HepG2 (cell line): ENCODE measurements at regions not wholly inside any gene's neighbourhood (a gene's known extent, or its start where the extent isn't known, plus 50 kb on each side); places are given as distances from the start of the nearest gene placed in this dataset.
A peak's percentile ranks its signal among the peaks of the same experiment; 100 is the strongest.

Source experiments
- ARNT2 ChIP-seq: sonication (generic); formaldehyde crosslinking; IDR thresholded peaks from 2 replicates; pipeline ENCODE4 v1.8.0; 2022; ENCODE audit warnings: mild to moderate bottlenecking, low read depth, missing genetic modification reagents, moderate library complexity
- ATF7-NPFF ChIP-seq: sonication (generic); formaldehyde crosslinking; IDR thresholded peaks from 2 replicates; pipeline ENCODE4 v1.8.1; 2023; ENCODE audit warnings: mild to moderate bottlenecking, low read depth, missing genetic modification reagents, moderate library complexity
- CEBPB ChIP-seq: IDR thresholded peaks from 2 replicates; pipeline ENCODE4 v1.6.1; 2011; ENCODE audit warnings: low read depth, low read length, improper control_type of control experiment, borderline replicate concordance
- CTCF ChIP-seq: sonication (generic); formaldehyde crosslinking; IDR thresholded peaks from 2 replicates; pipeline ENCODE4 v1.5.0; 2020; ENCODE audit warnings: mild to moderate bottlenecking, missing genetic modification reagents, moderate library complexity
- ETV5 ChIP-seq: IDR thresholded peaks from 2 replicates; pipeline ENCODE4 v1.6.1; 2018; ENCODE audit warnings: missing biosample characterization, missing genetic modification reagents, inconsistent platforms, borderline replicate concordance
- FOXO1 ChIP-seq: sonication (generic); formaldehyde crosslinking; IDR thresholded peaks from 2 replicates; pipeline ENCODE4 v1.4.0; 2020; ENCODE audit warnings: missing genetic modification reagents
- ISL2 ChIP-seq: sonication (generic); formaldehyde crosslinking; IDR thresholded peaks from 2 replicates; pipeline ENCODE4 v1.5.0; 2020; ENCODE audit warnings: missing genetic modification reagents
- JUND ChIP-seq: sonication (generic); formaldehyde crosslinking; IDR thresholded peaks from 2 replicates; pipeline ENCODE4 v1.8.0; 2022; ENCODE audit warnings: mild to moderate bottlenecking, missing genetic modification reagents
- PCBP1 ChIP-seq: fragments of 200-400 bp; formaldehyde crosslinking; IDR thresholded peaks from 2 replicates; pipeline ENCODE4 v1.6.1; 2017; ENCODE audit warnings: mild to moderate bottlenecking, low read depth, low read length, borderline replicate concordance
- PRPF4 ChIP-seq: fragments of 200-400 bp; formaldehyde crosslinking; IDR thresholded peaks from 2 replicates; pipeline ENCODE4 v1.6.1; 2016; ENCODE audit warnings: low read length, low read depth; ENCODE audit not compliant: poor library complexity, severe bottlenecking
- RFX1 ChIP-seq: fragments of 450-650 bp; IDR thresholded peaks from 2 replicates; pipeline ENCODE4 v1.6.1; 2017
- SALL1 ChIP-seq: sonication (generic); formaldehyde crosslinking; IDR thresholded peaks from 2 replicates; pipeline ENCODE4 v1.8.0; 2022; ENCODE audit warnings: mild to moderate bottlenecking, missing genetic modification reagents
- SP1 ChIP-seq, 2 experiments: fragments of 450-650 bp in 1 of 2; sonication (generic) in 1 of 2; formaldehyde crosslinking in 1 of 2; IDR thresholded peaks; 2 replicates each; pipeline versions ENCODE4 v1.4.0 to v1.6.1; 2016 to 2020; ENCODE audit warnings: missing genetic modification reagents in 1 of 2
- TAF15 ChIP-seq: fragments of 200-400 bp; formaldehyde crosslinking; IDR thresholded peaks from one replicate; pipeline ENCODE4 v1.6.1; 2018; ENCODE audit warnings: mild to moderate bottlenecking, low read depth, low read length; ENCODE audit not compliant: poor library complexity, severe bottlenecking
- XRCC5 ChIP-seq: fragments of 200-400 bp; formaldehyde crosslinking; optimal IDR thresholded peaks from 2 replicates; pipeline ENCODE3; 2017; ENCODE audit warnings: mild to moderate bottlenecking, low read length
- YY1 ChIP-seq: IDR thresholded peaks from 2 replicates; pipeline ENCODE4 v1.6.1; 2011; ENCODE audit warnings: low read length, low read depth, moderate library complexity, mild to moderate bottlenecking; ENCODE audit not compliant: insufficient read depth, insufficient replicate concordance
- ZFP36L2 ChIP-seq: sonication (generic); formaldehyde crosslinking; IDR thresholded peaks from 2 replicates; pipeline ENCODE4 v1.4.0; 2020; ENCODE audit warnings: missing genetic modification reagents
- ZNF510 ChIP-seq: sonication (generic); formaldehyde crosslinking; IDR thresholded peaks from 2 replicates; pipeline ENCODE4 v1.4.0; 2020; ENCODE audit warnings: low read depth, mild to moderate bottlenecking, missing genetic modification reagents
- ZNF562 ChIP-seq: sonication (generic); formaldehyde crosslinking; IDR thresholded peaks from 2 replicates; pipeline ENCODE4 v1.8.0; 2022; ENCODE audit warnings: missing genetic modification reagents, borderline replicate concordance
- ZNF572 ChIP-seq: sonication (generic); formaldehyde crosslinking; IDR thresholded peaks from 2 replicates; pipeline ENCODE4 v1.5.1; 2020; ENCODE audit warnings: mild to moderate bottlenecking, missing genetic modification reagents
- ZNF605 ChIP-seq: sonication (generic); formaldehyde crosslinking; IDR thresholded peaks from 2 replicates; pipeline ENCODE4 v1.8.0; 2022; ENCODE audit warnings: mild to moderate bottlenecking, missing genetic modification reagents
- ZNF768 ChIP-seq: sonication (generic); formaldehyde crosslinking; IDR thresholded peaks from 2 replicates; pipeline ENCODE4 v1.4.0; 2020; ENCODE audit warnings: missing genetic modification reagents

DNA sequence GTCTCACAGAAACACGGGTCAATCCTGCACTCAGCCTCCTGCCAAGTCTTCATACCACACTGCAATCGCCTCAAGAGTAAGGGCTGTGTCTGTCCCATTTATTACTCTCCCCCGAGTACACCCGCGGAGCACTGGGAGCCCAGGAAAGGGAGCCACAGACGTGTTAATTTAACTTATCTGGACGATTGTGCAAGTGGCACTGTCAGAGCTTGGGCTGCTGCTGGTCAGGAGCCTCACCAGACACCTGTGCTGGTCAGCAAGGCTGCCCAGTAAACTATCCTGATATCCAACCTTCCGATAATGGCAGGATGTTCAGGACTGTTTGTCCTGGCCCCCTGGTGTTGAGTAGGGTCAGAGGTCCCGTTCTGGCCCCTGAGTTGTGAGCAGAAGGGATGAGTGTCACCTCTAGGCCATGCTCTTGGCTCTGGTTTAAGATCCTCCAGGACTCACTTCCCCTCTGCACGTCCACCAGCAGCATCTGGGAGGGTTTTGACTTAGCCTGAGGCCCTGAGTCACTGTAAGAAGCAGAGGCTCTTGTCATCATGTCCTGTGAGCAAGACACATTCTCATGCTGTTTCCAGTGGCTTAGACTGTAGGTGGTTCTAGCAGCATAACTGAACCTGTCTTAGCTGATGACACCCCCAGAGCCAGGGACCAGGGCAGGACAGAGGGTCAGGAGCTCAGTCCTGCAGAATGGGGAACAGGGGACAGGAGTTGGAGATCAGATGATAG lies 82.5 kb upstream of the ARL4C start (continued):
- TF ChIP-seq PCBP1 (no peak), SALL1 (CRISPR knock-in tag) (peak; percentile 12; the same call in 1 of the 2 replicates), ZNF510 (no peak), ZNF562 (CRISPR knock-in tag) (no peak), ZNF605 (CRISPR knock-in tag) (0 out of 2 replicates have a peak, but pooled peaks have one; percentile 22), XRCC5 (peak; percentile 32), YY1 (no peak), ATF7-NPFF (CRISPR knock-in tag) (0 out of 2 replicates have a peak, but pooled peaks have one; percentile 57), FOXO1 (CRISPR knock-in tag) (no peak), ISL2 (CRISPR knock-in tag) (no peak), ARNT2 (CRISPR knock-in tag) (0 out of 2 replicates have a peak, but pooled peaks have one; percentile 31), ZNF572 (CRISPR knock-in tag) (no peak), TAF15 (no peak), SP1 (IDR thresholded peaks at IDR 0.05) (no peak), SP1 (CRISPR knock-in tag; IDR thresholded peaks at IDR 0.05) (no peak), ETV5 (CRISPR knock-in tag) (no peak), ZNF768 (CRISPR knock-in tag) (0 out of 2 replicates have a peak, but pooled peaks have one; percentile 28), JUND (CRISPR knock-in tag) (0 out of 2 replicates have a peak, but pooled peaks have one; percentile 34), PRPF4 (no peak), CEBPB (0 out of 2 replicates have a peak, but pooled peaks have one; percentile 5), ZFP36L2 (no peak), RFX1 (no peak), CTCF (CRISPR knock-in tag) (peak; percentile 31)
- TF ChIP-seq, all 625 proteins: peak for 10
